ENCODE measurements at regions not wholly inside any gene's neighbourhood (a gene's known extent, or its start where the extent isn't known, plus 50 kb on each side); places are given as distances from the start of the nearest gene placed in this dataset.

- dilution Hi-C loops (cut with MboI; ENCODE audit: extremely low pct_ligation_motif_present, low sequenced_read_pairs): no loop called here
- H3K27me3 ChIP-seq (ENCODE audit: control insufficient read depth, extremely low read depth, insufficient read depth, low read length): no peaks in the 10 kb centered on the region
- no peak overlapping the region for H3K4me3 ChIP-seq (ENCODE audit: control insufficient read depth in 2 of 3, extremely low read depth in 1 of 3, insufficient read depth in 2 of 3, low read depth in 1 of 3, low read length in 3 of 3)
- no peak for TF ChIP-seq EZH2 (IDR thresholded peaks at IDR 0.05; ENCODE audit: low read length)
- no peak for TF ChIP-seq CTCF (optimal IDR thresholded peaks at IDR 0.05 in 1 of 3, IDR thresholded peaks at IDR 0.05 in 1 of 3, conservative IDR thresholded peaks at IDR 0.05 in 1 of 3; ENCODE audit: extremely low read depth in 1 of 3, insufficient read depth in 2 of 3, low read length in 3 of 3)
- no peaks in the 10 kb centered on the region for H3K79me2 ChIP-seq (ENCODE audit: control insufficient read depth, insufficient read depth, low read length)
- no peaks in the 10 kb centered on the region for H4K20me1 ChIP-seq (ENCODE audit: control insufficient read depth, extremely low read depth, insufficient read depth, low read length)
- H3K9ac ChIP-seq (ENCODE audit: control insufficient read depth, extremely low read depth, insufficient read depth, low read length): no peak overlapping the region
- no peak overlapping the region for H3K27ac ChIP-seq (ENCODE audit: control insufficient read depth, insufficient read depth, low read length)
- H3K9me1 ChIP-seq (ENCODE audit: control insufficient read depth, extremely low read depth, insufficient read depth, low read length): no peaks in the 10 kb centered on the region
- H3K36me3 ChIP-seq (ENCODE audit: control insufficient read depth in 2 of 2, extremely low read depth in 1 of 2, insufficient read depth in 2 of 2, low read length in 2 of 2): no peaks in the 10 kb centered on the region
- H2AFZ ChIP-seq (ENCODE audit: control insufficient read depth, low read length): no peak overlapping the region
- H3K9me3 ChIP-seq (ENCODE audit: control insufficient read depth, low read depth, low read length): no peaks in the 10 kb centered on the region
- H3K4me1 ChIP-seq (ENCODE audit: control insufficient read depth, extremely low read depth, insufficient read depth, low read length): no peaks in the 10 kb centered on the region
- FAIRE-seq (no peak), DNase-seq (ENCODE audit: low read depth, low spot score) (no peak)
- H3K4me2 ChIP-seq (ENCODE audit: control insufficient read depth, extremely low read depth, insufficient read depth, low read depth, low read length): no peak overlapping the region
Measured at GRCh38 chr9:29394855-29395254, 1821.6 kb upstream of the C9orf72 start.

- no peak overlapping the region for H2AFZ ChIP-seq (ENCODE audit: control insufficient read depth, low read length)
- TF ChIP-seq CTCF (optimal IDR thresholded peaks at IDR 0.05 in 1 of 3, IDR thresholded peaks at IDR 0.05 in 1 of 3, conservative IDR thresholded peaks at IDR 0.05 in 1 of 3; ENCODE audit: extremely low read depth in 1 of 3, insufficient read depth in 2 of 3, low read length in 3 of 3): no peak
- no peak for TF ChIP-seq EZH2 (IDR thresholded peaks at IDR 0.05; ENCODE audit: low read length)
- no peaks in the 10 kb centered on the region for H3K36me3 ChIP-seq (ENCODE audit: control insufficient read depth in 2 of 2, extremely low read depth in 1 of 2, insufficient read depth in 2 of 2, low read length in 2 of 2)
- no peaks in the 10 kb centered on the region for H3K9me3 ChIP-seq (ENCODE audit: control insufficient read depth, low read depth, low read length)
- no peaks in the 10 kb centered on the region for H3K9me1 ChIP-seq (ENCODE audit: control insufficient read depth, extremely low read depth, insufficient read depth, low read length)
- no peaks in the 10 kb centered on the region for H3K79me2 ChIP-seq (ENCODE audit: control insufficient read depth, insufficient read depth, low read length)
- no peak for DNase-seq (ENCODE audit: low read depth, low spot score)
- no peaks in the 10 kb centered on the region for H3K27me3 ChIP-seq (ENCODE audit: control insufficient read depth, extremely low read depth, insufficient read depth, low read length)
- no peaks in the 10 kb centered on the region for H3K4me1 ChIP-seq (ENCODE audit: control insufficient read depth, extremely low read depth, insufficient read depth, low read length)
- no peak overlapping the region for H3K4me2 ChIP-seq (ENCODE audit: control insufficient read depth, extremely low read depth, insufficient read depth, low read depth, low read length)
- dilution Hi-C loops (cut with MboI; ENCODE audit: extremely low pct_ligation_motif_present, low sequenced_read_pairs): no loop called here
- no peaks in the 10 kb centered on the region for H4K20me1 ChIP-seq (ENCODE audit: control insufficient read depth, extremely low read depth, insufficient read depth, low read length)
- H3K9ac ChIP-seq (ENCODE audit: control insufficient read depth, extremely low read depth, insufficient read depth, low read length): no peak overlapping the region
- H3K4me3 ChIP-seq (ENCODE audit: control insufficient read depth in 2 of 3, extremely low read depth in 1 of 3, insufficient read depth in 2 of 3, low read depth in 1 of 3, low read length in 3 of 3): no peak overlapping the region
- no peak overlapping the region for H3K27ac ChIP-seq (ENCODE audit: control insufficient read depth, insufficient read depth, low read length)
- no peak for FAIRE-seq
Measured at GRCh38 chr9:29397148-29397547, 1823.9 kb upstream of the C9orf72 start.

Measured in keratinocyte (primary cell).